Activated T-helper 2 cell treated with anti-CD3 and anti-CD28 coated beads, Interferon-gamma antibody, Interleukin-2, Interleukin-4, amounts not matched to agents 10 μg/mL and 5 μg/mL and 100 μg/mL, durations not matched to agents 14 hours and 24 hours and 36 hours (primary cell): ENCODE measurements at regions not wholly inside any gene's neighbourhood (a gene's known extent, or its start where the extent isn't known, plus 50 kb on each side); places are given as distances from the start of the nearest gene placed in this dataset.
"Not testable (repeated sequence)": the region's sequence is repeated elsewhere in the genome, so short reads cannot be mapped to it uniquely, and the experiment has no call there.

Experiments
- DNase-seq: peaks from one replicate; pipeline ENCODE4 v3.0.0; 2021; ENCODE audit warnings: low spot score
- H3K27ac Mint-ChIP-seq: one replicate; pipeline ENCODE4 v1.8.0; 2021; ENCODE audit warnings: mixed read lengths
- H3K27me3 Mint-ChIP-seq: one replicate; pipeline ENCODE4 v1.8.0; 2021; ENCODE audit warnings: low read depth, mixed read lengths
- H3K36me3 Mint-ChIP-seq: one replicate; pipeline ENCODE4 v1.8.0; 2021; ENCODE audit warnings: low read depth, mixed read lengths
- H3K4me1 Mint-ChIP-seq: one replicate; pipeline ENCODE4 v1.8.0; 2021; ENCODE audit warnings: low read depth, mixed read lengths
- H3K4me3 Mint-ChIP-seq: one replicate; pipeline ENCODE4 v1.8.0; 2021; ENCODE audit warnings: low read depth, mild to moderate bottlenecking, moderate library complexity, mixed read lengths
- H3K9me3 Mint-ChIP-seq: one replicate; pipeline ENCODE4 v1.8.0; 2021; ENCODE audit warnings: mixed read lengths
- intact Hi-C: fragments of 100-400 bp; cut with micrococcal nuclease; formaldehyde crosslinking; loops from one replicate; pipeline ENCODE4 v1.15.1; 2023

- DNase-seq: no peak
- Mint-ChIP-seq H3K27me3 (no peaks in the 10 kb centered on the region), H3K4me1 (no peaks in the 10 kb centered on the region), H3K36me3 (no peaks in the 10 kb centered on the region), H3K9me3 (peaks cover 7% of the 10 kb centered on the region), H3K27ac (no peak overlapping the region), H3K4me3 (no peak overlapping the region)
- intact Hi-C loops: no loop called here
Observed at GRCh38 chr4:134073711-134074110, 127.9 kb downstream of the PABPC4L start.

- Mint-ChIP-seq H3K27me3 (no peaks in the 10 kb centered on the region), H3K27ac (no peak overlapping the region), H3K4me1 (no peaks in the 10 kb centered on the region), H3K36me3 (no peaks in the 10 kb centered on the region), H3K9me3 (no peaks in the 10 kb centered on the region), H3K4me3 (no peak overlapping the region)
- no peak for DNase-seq
- intact Hi-C loops: no loop called here
Observed at GRCh38 chr4:134072137-134072536, 129.5 kb downstream of the PABPC4L start.

GRCh38 chr4:134070174-134070573, 131.4 kb downstream of the PABPC4L start:
- Mint-ChIP-seq H3K27ac (no peak overlapping the region), H3K27me3 (no peaks in the 10 kb centered on the region), H3K9me3 (no peaks in the 10 kb centered on the region), H3K4me1 (no peaks in the 10 kb centered on the region), H3K36me3 (no peaks in the 10 kb centered on the region), H3K4me3 (no peak overlapping the region)
- intact Hi-C loops: no loop called here
- no peak for DNase-seq

GRCh38 chr4:134057356-134057755, 144.2 kb downstream of the PABPC4L start:
- Mint-ChIP-seq H3K9me3 (peaks cover 14% of the 10 kb centered on the region), H3K4me1 (no peaks in the 10 kb centered on the region), H3K4me3 (no peak overlapping the region), H3K36me3 (no peaks in the 10 kb centered on the region), H3K27me3 (no peaks in the 10 kb centered on the region), H3K27ac (no peak overlapping the region)
- DNase-seq: no peak
- intact Hi-C loops: no loop called here

GRCh38 chr4:134046221-134046620, 155.4 kb downstream of the PABPC4L start:
- H3K27ac Mint-ChIP-seq, H3K36me3 Mint-ChIP-seq, DNase-seq, H3K4me1 Mint-ChIP-seq, H3K27me3 Mint-ChIP-seq, H3K4me3 Mint-ChIP-seq, intact Hi-C loops, H3K9me3 Mint-ChIP-seq: not testable (repeated sequence)

- Mint-ChIP-seq H3K4me3 (no peak overlapping the region), H3K36me3 (no peaks in the 10 kb centered on the region), H3K27me3 (no peaks in the 10 kb centered on the region), H3K27ac (no peak overlapping the region), H3K9me3 (peaks cover 5% of the 10 kb centered on the region), H3K4me1 (no peaks in the 10 kb centered on the region)
- intact Hi-C loops: no loop called here
- DNase-seq: no peak
Observed at GRCh38 chr4:134045411-134045810, 156.2 kb downstream of the PABPC4L start.

- no peaks in the 10 kb centered on the region for H3K36me3 Mint-ChIP-seq
- H3K4me3 Mint-ChIP-seq: no peak overlapping the region
- H3K27me3 Mint-ChIP-seq: no peaks in the 10 kb centered on the region
- no peak overlapping the region for H3K27ac Mint-ChIP-seq
- intact Hi-C loops: no loop called here
- H3K4me1 Mint-ChIP-seq: no peaks in the 10 kb centered on the region
- peaks cover 15% of the 10 kb centered on the region for H3K9me3 Mint-ChIP-seq
- no peak for DNase-seq
Observed at GRCh38 chr4:134043266-134043665, 158.3 kb downstream of the PABPC4L start.

- Mint-ChIP-seq H3K4me1 (no peaks in the 10 kb centered on the region), H3K4me3 (no peak overlapping the region), H3K9me3 (no peaks in the 10 kb centered on the region), H3K27me3 (no peaks in the 10 kb centered on the region), H3K27ac (no peak overlapping the region), H3K36me3 (no peaks in the 10 kb centered on the region)
- no peak for DNase-seq
- intact Hi-C loops: no loop called here
Observed at GRCh38 chr4:134028421-134028820, 173.2 kb downstream of the PABPC4L start.

- Mint-ChIP-seq H3K4me3 (no peak overlapping the region), H3K27me3 (no peaks in the 10 kb centered on the region), H3K4me1 (no peaks in the 10 kb centered on the region), H3K27ac (no peak overlapping the region), H3K9me3 (no peaks in the 10 kb centered on the region), H3K36me3 (no peaks in the 10 kb centered on the region)
- intact Hi-C loops: no loop called here
- no peak for DNase-seq
Observed at GRCh38 chr4:134027931-134028330, 173.7 kb downstream of the PABPC4L start.

- no peaks in the 10 kb centered on the region for H3K4me1 Mint-ChIP-seq
- no peaks in the 10 kb centered on the region for H3K36me3 Mint-ChIP-seq
- no peak overlapping the region for H3K4me3 Mint-ChIP-seq
- intact Hi-C loops: no loop called here
- H3K9me3 Mint-ChIP-seq: no peaks in the 10 kb centered on the region
- DNase-seq: no peak
- H3K27me3 Mint-ChIP-seq: no peaks in the 10 kb centered on the region
- H3K27ac Mint-ChIP-seq: no peak overlapping the region
Observed at GRCh38 chr4:134024251-134024650, 177.3 kb downstream of the PABPC4L start.

GRCh38 chr4:134019657-134020056, 181.9 kb downstream of the PABPC4L start:
- intact Hi-C loops: no loop called here
- H3K4me3 Mint-ChIP-seq: no peak overlapping the region
- H3K9me3 Mint-ChIP-seq: peaks cover 4% of the 10 kb centered on the region
- no peaks in the 10 kb centered on the region for H3K27me3 Mint-ChIP-seq
- no peak for DNase-seq
- H3K4me1 Mint-ChIP-seq: no peaks in the 10 kb centered on the region
- no peaks in the 10 kb centered on the region for H3K36me3 Mint-ChIP-seq
- H3K27ac Mint-ChIP-seq: no peak overlapping the region

- Mint-ChIP-seq H3K27ac (no peak overlapping the region), H3K9me3 (peaks cover 9% of the 10 kb centered on the region), H3K27me3 (no peaks in the 10 kb centered on the region), H3K4me1 (no peaks in the 10 kb centered on the region), H3K36me3 (no peaks in the 10 kb centered on the region), H3K4me3 (no peak overlapping the region)
- DNase-seq: no peak
- intact Hi-C loops: no loop called here
Observed at GRCh38 chr4:134018846-134019245, 182.7 kb downstream of the PABPC4L start.

- Mint-ChIP-seq H3K9me3 (peaks cover 4% of the 10 kb centered on the region), H3K4me1 (no peaks in the 10 kb centered on the region), H3K36me3 (no peaks in the 10 kb centered on the region), H3K4me3 (no peak overlapping the region), H3K27ac (no peak overlapping the region), H3K27me3 (no peaks in the 10 kb centered on the region)
- DNase-seq: no peak
- intact Hi-C loops: no loop called here
Observed at GRCh38 chr4:134001057-134001456, 200.5 kb downstream of the PABPC4L start.

- no peak overlapping the region for H3K4me3 Mint-ChIP-seq
- no peaks in the 10 kb centered on the region for H3K36me3 Mint-ChIP-seq
- H3K4me1 Mint-ChIP-seq: no peaks in the 10 kb centered on the region
- intact Hi-C loops: no loop called here
- DNase-seq: no peak
- no peak overlapping the region for H3K27ac Mint-ChIP-seq
- H3K9me3 Mint-ChIP-seq: peaks cover 19% of the 10 kb centered on the region
- H3K27me3 Mint-ChIP-seq: no peaks in the 10 kb centered on the region
Observed at GRCh38 chr4:133997436-133997835, 204.2 kb downstream of the PABPC4L start.
